PC-3 (cell line): ENCODE measurements at regions not wholly inside any gene's neighbourhood (a gene's known extent, or its start where the extent isn't known, plus 50 kb on each side); places are given as distances from the start of the nearest gene placed in this dataset.

Experiments used
- ATAC-seq: fragments of 200-7000 bp; cut with Tn5 transposase; 2 replicates; pipeline ENCODE4 v1.9.1; 2020; ENCODE audit warnings: mild to moderate bottlenecking, moderate library complexity
- BruUV-seq: library from RNA; stranded (reverse); fragments of 400-500 nt; replicated peaks from 2 replicates; lab custom pipeline; 2021; lab: Mats Ljungman, UMichigan
- CTCF ChIA-PET: fragments of 300-600 bp; sonication (Branson Sonifier 250); formaldehyde crosslinking; loops from one replicate; lab custom pipeline; 2022; ENCODE audit warnings: antibody characterized with exemption; lab: Charles Lee
- POLR2A ChIA-PET: fragments of 300-600 bp; sonication (Branson Sonifier 250); formaldehyde crosslinking; loops from one replicate; lab custom pipeline; 2022; ENCODE audit warnings: antibody characterized with exemption; ENCODE audit not compliant: unreplicated experiment; lab: Charles Lee
- DNase-seq: peaks from one replicate; pipeline ENCODE4 v3.0.0-alpha.2; 2015
- H2AFZ ChIP-seq: fragments of 300-600 bp; sonication (generic); 2 replicates; pipeline ENCODE4 v1.6.0; 2016; ENCODE audit warnings: antibody characterized with exemption, low read length
- H3F3A ChIP-seq: fragments of 300-600 bp; sonication (generic); one replicate; pipeline ENCODE4 v1.6.0; 2017; ENCODE audit warnings: antibody characterized with exemption, low read length, control low read depth, mild to moderate bottlenecking; ENCODE audit not compliant: unreplicated experiment
- H3K27ac ChIP-seq: fragments of 300-600 bp; sonication (generic); 2 replicates; pipeline ENCODE4 v1.5.1; 2016; ENCODE audit warnings: mild to moderate bottlenecking, low read length
- H3K27me3 ChIP-seq: fragments of 300-600 bp; sonication (generic); 2 replicates; pipeline ENCODE4 v1.6.1; 2016; ENCODE audit warnings: low read length, mixed read lengths
- H3K36me3 ChIP-seq: fragments of 300-600 bp; sonication (generic); 2 replicates; pipeline ENCODE4 v1.6.1; 2016; ENCODE audit warnings: low read depth, mixed run types, low read length, mixed read lengths
- H3K4me1 ChIP-seq: fragments of 300-600 bp; sonication (generic); 2 replicates; pipeline ENCODE4 v1.5.1; 2016; ENCODE audit warnings: low read length; ENCODE audit not compliant: insufficient read depth
- H3K4me2 ChIP-seq: fragments of 300-600 bp; sonication (generic); 2 replicates; pipeline ENCODE4 v1.6.0; 2016; ENCODE audit warnings: low read length
- H3K4me3 ChIP-seq: fragments of 300-600 bp; sonication (generic); 2 replicates; pipeline ENCODE4 v1.5.1; 2016; ENCODE audit warnings: mild to moderate bottlenecking, low read length, mixed read lengths
- H3K79me2 ChIP-seq: fragments of 300-600 bp; sonication (generic); 2 replicates; pipeline ENCODE4 v1.6.1; 2017; ENCODE audit warnings: low read length, mixed read lengths
- H3K9ac ChIP-seq: fragments of 300-600 bp; sonication (generic); 2 replicates; pipeline ENCODE4 v1.6.0; 2016; ENCODE audit warnings: mild to moderate bottlenecking, low read length
- H3K9me2 ChIP-seq: fragments of 300-600 bp; sonication (generic); replicated peaks from 2 replicates; pipeline ENCODE4 v1.6.1; 2016; ENCODE audit warnings: mixed run types, low read length, mixed read lengths
- H3K9me3 ChIP-seq: fragments of 300-600 bp; sonication (generic); 2 replicates; pipeline ENCODE4 v1.6.1; 2016; ENCODE audit warnings: low read length, mixed read lengths
- H4K20me1 ChIP-seq: fragments of 300-600 bp; sonication (generic); 2 replicates; pipeline ENCODE4 v1.6.1; 2016; ENCODE audit warnings: low read length, mixed read lengths
- EZH2 ChIP-seq: fragments of 300-600 bp; sonication (generic); IDR thresholded peaks from one replicate; pipeline ENCODE4 v1.6.1; 2017; ENCODE audit warnings: antibody characterized with exemption, mild to moderate bottlenecking, low read length; ENCODE audit not compliant: unreplicated experiment
- EZH2phosphoT487 ChIP-seq: fragments of 300-600 bp; sonication (generic); IDR thresholded peaks from 2 replicates; pipeline ENCODE4 v1.6.1; 2018; ENCODE audit warnings: mild to moderate bottlenecking, antibody characterized with exemption, low read length, borderline replicate concordance
- intact Hi-C: fragments of 100-400 bp; cut with micrococcal nuclease; formaldehyde crosslinking; loops from 2 replicates; pipeline ENCODE4 v1.9.0; 2023
- TF ChIP-seq, protein P1 (sequence below): fragments of 300-600 bp; sonication (generic); conservative IDR thresholded peaks from 2 replicates; pipeline ENCODE4 v1.5.1; 2017; ENCODE audit warnings: antibody characterized with exemption, low read depth, mild to moderate bottlenecking, low read length

DNA sequence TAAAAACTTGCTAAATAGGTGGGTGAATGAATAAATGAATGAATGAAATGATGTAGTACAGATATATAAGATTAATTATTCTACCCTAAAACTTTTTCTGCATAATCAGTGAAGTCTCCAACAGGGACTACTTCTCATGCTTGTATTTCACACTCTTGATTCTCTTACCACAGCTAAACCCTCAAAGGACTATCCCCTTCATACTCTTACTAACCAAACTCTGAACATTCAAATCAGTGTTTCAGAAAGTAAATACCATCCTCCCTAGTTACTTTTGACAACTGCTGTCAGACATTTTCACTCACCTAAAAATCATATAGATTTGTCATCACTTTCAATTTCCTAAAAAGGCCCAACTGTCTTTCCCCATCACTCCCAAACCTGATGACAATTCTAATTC, 234.3 kb upstream of the HHIP start:
- POLR2A ChIA-PET, result no interaction called here
- Histone ChIP-seq H3K9ac (no peak overlapping the region), H3K79me2 (no peaks in the 10 kb centered on the region), H3K4me1 (no peaks in the 10 kb centered on the region), H2AFZ (no peak overlapping the region), H3K36me3 (no peaks in the 10 kb centered on the region), H4K20me1 (no peaks in the 10 kb centered on the region), H3K27ac (no peak overlapping the region), H3K9me3 (no peaks in the 10 kb centered on the region), H3K9me2 (no peaks in the 10 kb centered on the region), H3K4me2 (no peak overlapping the region), H3K4me3 (no peak overlapping the region), H3F3A (no peaks in the 10 kb centered on the region), H3K27me3 (no peaks in the 10 kb centered on the region)
- CTCF ChIA-PET, result no interaction called here
- TF ChIP-seq EZH2phosphoT487, result no peak
- no TSS peak for BruUV-seq
- intact Hi-C loops, result no loop called here
- ATAC-seq (no peak), DNase-seq (no peak)

DNA sequence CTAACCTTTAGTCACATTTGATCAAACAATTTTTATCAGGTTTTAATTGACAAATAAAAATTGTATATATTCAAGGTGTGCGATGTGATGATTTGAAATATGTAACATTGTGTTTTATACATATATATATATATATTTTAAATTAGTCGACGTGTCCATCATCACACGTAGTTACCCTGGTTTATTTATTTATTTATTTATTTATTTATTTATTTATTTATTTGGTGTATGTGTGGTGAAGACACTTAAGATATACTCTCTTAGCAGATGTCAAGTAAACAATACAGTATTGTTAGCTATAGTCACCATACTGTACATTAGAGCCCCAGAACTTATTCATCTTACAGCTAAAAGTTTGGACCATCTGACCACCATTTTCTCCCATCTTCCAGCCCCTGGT, 224.9 kb upstream of the HHIP start:
- DNase-seq (no peak), ATAC-seq (no peak)
- H3K9me2 ChIP-seq, result no peaks in the 10 kb centered on the region
- no peaks in the 10 kb centered on the region for H3K36me3 ChIP-seq
- no peaks in the 10 kb centered on the region for H3K79me2 ChIP-seq
- no peaks in the 10 kb centered on the region for H4K20me1 ChIP-seq
- no peaks in the 10 kb centered on the region for H3F3A ChIP-seq
- ChIA-PET CTCF (no interaction called here), POLR2A (no interaction called here)
- H3K4me3 ChIP-seq, result no peak overlapping the region
- H3K27ac ChIP-seq, result no peak overlapping the region
- BruUV-seq, result no TSS peak
- H3K9ac ChIP-seq, result no peak overlapping the region
- H3K4me2 ChIP-seq, result no peak overlapping the region
- no peaks in the 10 kb centered on the region for H3K27me3 ChIP-seq
- TF ChIP-seq, protein P1, sequence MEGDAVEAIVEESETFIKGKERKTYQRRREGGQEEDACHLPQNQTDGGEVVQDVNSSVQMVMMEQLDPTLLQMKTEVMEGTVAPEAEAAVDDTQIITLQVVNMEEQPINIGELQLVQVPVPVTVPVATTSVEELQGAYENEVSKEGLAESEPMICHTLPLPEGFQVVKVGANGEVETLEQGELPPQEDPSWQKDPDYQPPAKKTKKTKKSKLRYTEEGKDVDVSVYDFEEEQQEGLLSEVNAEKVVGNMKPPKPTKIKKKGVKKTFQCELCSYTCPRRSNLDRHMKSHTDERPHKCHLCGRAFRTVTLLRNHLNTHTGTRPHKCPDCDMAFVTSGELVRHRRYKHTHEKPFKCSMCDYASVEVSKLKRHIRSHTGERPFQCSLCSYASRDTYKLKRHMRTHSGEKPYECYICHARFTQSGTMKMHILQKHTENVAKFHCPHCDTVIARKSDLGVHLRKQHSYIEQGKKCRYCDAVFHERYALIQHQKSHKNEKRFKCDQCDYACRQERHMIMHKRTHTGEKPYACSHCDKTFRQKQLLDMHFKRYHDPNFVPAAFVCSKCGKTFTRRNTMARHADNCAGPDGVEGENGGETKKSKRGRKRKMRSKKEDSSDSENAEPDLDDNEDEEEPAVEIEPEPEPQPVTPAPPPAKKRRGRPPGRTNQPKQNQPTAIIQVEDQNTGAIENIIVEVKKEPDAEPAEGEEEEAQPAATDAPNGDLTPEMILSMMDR, result no peak
- TF ChIP-seq EZH2 (no peak), EZH2phosphoT487 (no peak)
- intact Hi-C loops, result no loop called here
- no peaks in the 10 kb centered on the region for H3K4me1 ChIP-seq
- H2AFZ ChIP-seq, result no peak overlapping the region
- no peaks in the 10 kb centered on the region for H3K9me3 ChIP-seq

DNA sequence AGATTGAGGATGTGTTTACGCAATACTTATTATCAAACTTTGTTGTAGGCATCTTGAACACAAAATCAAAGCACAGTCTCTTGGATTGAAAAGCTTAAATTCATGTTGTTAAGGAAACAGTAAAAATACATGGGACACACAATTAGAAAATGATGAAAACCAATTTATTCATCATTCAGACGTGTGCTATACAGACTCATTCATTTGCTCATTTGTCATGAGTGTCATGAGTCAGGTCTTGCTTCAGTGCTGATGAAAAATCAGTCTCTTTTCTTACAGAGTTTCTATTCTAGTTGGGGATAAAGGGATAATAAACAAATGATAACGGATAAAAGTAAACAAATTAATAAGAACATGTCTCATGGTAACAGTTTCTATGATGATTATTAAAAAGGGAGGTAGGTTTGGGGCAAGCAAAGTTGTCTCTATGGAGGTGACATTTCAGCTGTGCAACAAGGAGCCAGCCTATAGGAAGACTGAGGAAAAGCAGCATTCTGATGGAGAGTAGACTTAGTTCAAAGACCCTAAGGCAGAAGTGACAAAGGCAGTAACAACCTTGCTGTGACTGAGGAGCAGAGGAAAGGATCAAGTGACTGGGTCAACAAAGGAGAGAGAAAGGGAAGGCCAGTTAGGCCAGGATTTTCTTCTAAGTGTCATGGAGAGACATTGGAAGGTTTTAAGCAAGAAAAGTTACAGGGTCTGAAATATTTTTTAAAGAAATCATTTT, 224.0 kb upstream of the HHIP start:
- no peaks in the 10 kb centered on the region for H3K79me2 ChIP-seq
- H3K9me3 ChIP-seq, result no peaks in the 10 kb centered on the region
- H3F3A ChIP-seq, result no peaks in the 10 kb centered on the region
- H3K27me3 ChIP-seq, result no peaks in the 10 kb centered on the region
- CTCF ChIA-PET, result no interaction called here
- DNase-seq (no peak), ATAC-seq (no peak)
- H3K4me3 ChIP-seq, result no peak overlapping the region
- POLR2A ChIA-PET, result no interaction called here
- H3K4me2 ChIP-seq, result no peak overlapping the region
- no peak overlapping the region for H2AFZ ChIP-seq
- no peak overlapping the region for H3K9ac ChIP-seq
- H3K27ac ChIP-seq, result no peak overlapping the region
- H3K4me1 ChIP-seq, result no peaks in the 10 kb centered on the region
- BruUV-seq, result no TSS peak
- no peaks in the 10 kb centered on the region for H3K36me3 ChIP-seq
- H3K9me2 ChIP-seq, result no peaks in the 10 kb centered on the region
- no peaks in the 10 kb centered on the region for H4K20me1 ChIP-seq
- intact Hi-C loops, result no loop called here
- no peak for TF ChIP-seq EZH2phosphoT487
- TF ChIP-seq, protein P1, result no peak
- no peak for TF ChIP-seq EZH2
